Left colon (tissue), 2 donors: ENCODE measurements at regions not wholly inside any gene's neighbourhood (a gene's known extent, or its start where the extent isn't known, plus 50 kb on each side); places are given as distances from the start of the nearest gene placed in this dataset.
"Not testable (repeated sequence)": the region's sequence is repeated elsewhere in the genome, so short reads cannot be mapped to it uniquely, and the experiment has no call there.

Experiments used
- ATAC-seq: fragments of 200-7000 bp; cut with Tn5 transposase; one replicate; pipeline ENCODE4 v1.9.1; 2020; ENCODE audit warnings: mild to moderate bottlenecking, moderate library complexity
- DNase-seq, 2 donors: peaks; one replicate each; pipeline ENCODE4 v3.0.0-alpha.2; 2020
- intact Hi-C, 2 donors: fragments of 100-400 bp; cut with DNase I in 1 of 2; cut with micrococcal nuclease in 1 of 2; formaldehyde crosslinking; loops; one replicate each; pipeline versions ENCODE4 v1.11.2 to v1.14.0; 2022; cut with DNase I, micrococcal nuclease
- donor health status: DM: no; HTN: no; CAD: no.
- donor health status: DM: yes; HTN: yes; CAD: no.

DNA sequence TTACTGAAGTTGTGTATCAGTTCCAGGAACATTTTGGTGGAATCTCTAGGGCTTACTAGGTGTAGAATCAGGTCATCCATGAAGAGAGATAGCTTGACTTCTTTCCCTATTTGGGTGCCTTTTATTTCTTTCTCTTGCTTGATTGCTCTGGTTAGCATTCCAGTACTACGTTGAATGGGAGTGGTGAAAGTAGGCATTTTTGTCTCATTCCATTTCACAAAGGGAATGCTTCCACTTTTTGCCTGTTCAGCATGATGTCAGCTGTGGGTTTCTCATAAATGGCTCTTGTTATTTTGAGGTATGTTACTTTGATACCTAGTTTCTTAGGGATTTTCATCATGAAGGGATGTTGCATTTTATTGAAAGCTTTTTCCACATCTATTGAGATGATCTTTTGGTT lies 195.3 kb downstream of the MOXD1 start:
- DNase-seq (no peak), ATAC-seq (no peak)
- intact Hi-C loops: no loop called here

DNA sequence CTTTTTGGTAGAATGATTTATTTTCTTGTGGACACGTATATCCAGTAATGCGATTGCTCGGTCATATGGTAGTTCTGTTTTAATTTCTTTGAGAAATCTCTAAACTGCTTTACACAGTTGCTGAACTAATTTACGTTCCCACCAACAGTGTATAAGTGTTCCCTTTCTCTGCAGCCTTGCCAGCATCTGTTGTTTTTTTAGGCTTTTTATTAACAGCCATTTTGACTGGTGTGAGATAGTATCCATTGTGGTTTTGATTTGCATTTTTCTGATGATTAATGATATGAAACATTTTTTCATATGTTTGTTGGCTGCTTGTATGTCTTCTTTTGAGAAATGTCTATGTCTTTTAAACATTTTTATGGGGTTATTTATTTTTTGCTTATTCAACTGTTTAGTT lies 196.7 kb downstream of the MOXD1 start:
- no peak for ATAC-seq
- intact Hi-C loops: no loop called here

DNA sequence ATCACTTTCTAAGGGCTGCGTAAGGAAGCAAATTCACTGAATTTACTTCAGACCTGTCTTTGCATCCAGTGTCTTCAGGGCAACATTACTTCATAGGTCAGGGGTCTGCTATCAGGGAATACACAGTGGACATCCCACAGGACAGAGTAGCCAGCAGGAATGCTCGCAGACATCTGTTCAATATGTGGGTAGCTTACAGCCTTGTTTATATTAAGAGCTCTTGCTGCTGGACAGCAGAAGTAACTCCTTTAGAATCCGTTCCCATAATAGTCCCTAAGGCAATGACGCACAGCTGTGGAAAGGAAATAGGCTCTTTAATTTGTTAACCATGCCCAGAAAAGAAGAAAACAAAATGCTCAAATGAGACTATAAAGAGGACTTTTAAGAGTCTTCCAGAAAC lies 198.7 kb downstream of the MOXD1 start:
- DNase-seq (no peak), ATAC-seq (no peak)
- intact Hi-C loops: no loop called here

More for the DNA sequence above, 196.7 kb downstream of the MOXD1 start:
- no peak for DNase-seq

DNA sequence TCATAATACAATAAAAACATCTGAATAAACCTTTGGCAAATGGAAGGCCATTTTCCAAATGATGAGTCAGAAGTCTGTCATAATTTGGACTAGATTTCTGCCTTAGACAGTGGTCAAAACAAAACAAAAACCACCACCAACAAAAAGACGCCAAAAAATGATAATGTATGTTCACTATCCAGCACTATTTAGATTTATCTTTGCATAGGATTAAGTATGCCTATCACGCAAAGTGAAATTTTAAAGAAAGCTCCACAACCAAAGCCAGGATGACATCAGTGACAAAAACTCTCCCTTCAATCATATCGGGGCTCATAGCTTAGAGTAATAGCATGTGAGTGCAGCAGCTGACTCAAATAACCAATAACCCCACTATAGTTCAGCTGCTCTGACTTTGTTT lies 201.9 kb downstream of the MOXD1 start:
- ATAC-seq (no peak), DNase-seq (no peak)
- intact Hi-C loops: no loop called here

DNA sequence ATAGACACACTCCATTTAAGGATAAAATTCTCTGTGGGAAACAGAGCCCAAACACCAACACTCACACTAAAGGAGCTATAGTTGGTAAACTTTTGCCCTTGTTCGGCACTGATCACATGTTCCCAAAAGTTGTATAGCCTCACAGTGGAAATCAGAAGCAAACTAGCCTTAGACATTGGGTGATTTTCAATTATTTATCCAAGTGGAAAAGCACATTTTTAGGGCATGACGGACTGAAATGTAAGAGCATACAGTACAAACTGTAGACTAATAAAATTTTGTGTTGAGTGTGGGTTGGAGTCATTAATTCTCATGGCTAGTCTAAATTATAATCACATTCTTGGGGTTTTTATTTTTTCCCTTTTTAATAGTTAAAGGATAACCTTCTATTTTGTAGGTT lies 202.4 kb downstream of the MOXD1 start:
- intact Hi-C loops: no loop called here
- DNase-seq (no peak), ATAC-seq (no peak)

DNA sequence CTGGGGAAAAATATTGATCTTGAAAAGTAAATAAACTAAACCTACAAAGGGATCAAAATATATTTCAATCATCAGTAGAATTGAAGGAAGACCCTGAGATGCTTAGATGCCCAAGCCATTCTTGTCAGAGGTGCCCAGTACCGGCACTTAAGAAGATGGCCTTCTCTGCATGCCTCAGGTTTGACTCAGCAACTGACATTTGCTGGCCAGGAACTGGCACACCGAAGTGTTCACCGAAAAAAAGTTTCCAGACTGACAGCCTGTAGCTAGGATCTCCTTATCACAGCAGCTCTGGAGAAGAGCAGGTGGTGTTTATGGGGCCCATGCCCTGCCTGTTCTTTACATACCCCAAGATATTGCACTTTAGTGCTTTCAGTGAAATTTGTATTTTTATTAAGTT lies 203.2 kb downstream of the MOXD1 start:
- DNase-seq (no peak), ATAC-seq (no peak)
- intact Hi-C loops: no loop called here

DNA sequence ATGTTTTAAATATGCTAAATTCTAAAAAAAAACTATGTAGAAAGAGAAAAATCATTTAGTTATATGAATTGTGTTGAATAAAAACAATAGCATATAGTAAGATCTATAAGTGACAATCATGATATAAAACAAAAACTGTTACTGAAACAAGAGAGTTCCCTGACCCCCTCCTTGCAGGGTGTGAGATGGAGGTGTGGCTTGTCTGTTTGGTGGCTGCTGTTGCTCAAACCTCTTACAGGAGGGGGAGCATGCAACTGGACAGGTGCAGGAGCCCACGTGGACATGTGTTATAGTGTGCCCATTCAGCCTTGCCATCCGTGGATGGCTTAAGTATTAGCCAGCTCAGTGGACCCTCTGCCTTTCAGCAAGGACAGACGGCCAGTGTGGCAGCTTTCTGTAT lies 206.7 kb downstream of the MOXD1 start:
- no peak for DNase-seq
- intact Hi-C loops: no loop called here
- no peak for ATAC-seq

DNA sequence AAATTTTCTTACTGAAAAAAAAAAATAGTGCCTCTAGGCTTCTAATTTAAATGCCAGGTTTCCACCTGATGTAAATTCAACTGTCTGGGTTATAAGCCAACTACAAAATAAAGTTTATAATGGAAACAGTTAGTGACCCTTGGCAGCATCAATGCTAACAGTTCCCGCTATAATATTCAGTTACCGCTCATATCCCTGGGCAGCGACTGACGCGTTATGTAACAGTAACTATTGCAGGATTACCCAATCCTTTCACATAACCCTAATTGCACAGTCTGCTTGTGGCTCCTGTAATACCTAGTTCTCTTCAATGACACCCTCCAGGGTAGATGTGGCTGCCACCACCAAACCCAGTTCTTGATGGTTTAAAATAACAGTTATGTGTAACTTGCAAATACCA lies 208.6 kb downstream of the MOXD1 start:
- intact Hi-C loops: no loop called here
- ATAC-seq (no peak), DNase-seq (no peak)

DNA sequence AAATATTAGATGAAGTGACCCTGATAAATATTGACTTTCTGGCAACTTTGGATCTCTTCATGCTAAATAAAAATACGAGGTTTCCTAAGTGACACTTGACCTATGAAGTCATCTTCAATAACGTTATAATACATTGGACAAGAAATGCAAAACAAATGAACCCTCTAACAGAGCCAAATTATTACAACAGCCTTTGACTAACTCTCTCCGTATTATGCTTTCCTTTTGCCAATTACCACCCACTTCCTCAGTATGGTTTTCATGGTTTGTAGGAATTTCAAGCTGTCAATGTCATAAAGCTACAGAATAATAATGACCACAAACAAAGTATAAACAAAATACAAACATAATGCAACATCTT lies 210.5 kb downstream of the MOXD1 start:
- ATAC-seq (no peak), DNase-seq (no peak)
- intact Hi-C loops: no loop called here

DNA sequence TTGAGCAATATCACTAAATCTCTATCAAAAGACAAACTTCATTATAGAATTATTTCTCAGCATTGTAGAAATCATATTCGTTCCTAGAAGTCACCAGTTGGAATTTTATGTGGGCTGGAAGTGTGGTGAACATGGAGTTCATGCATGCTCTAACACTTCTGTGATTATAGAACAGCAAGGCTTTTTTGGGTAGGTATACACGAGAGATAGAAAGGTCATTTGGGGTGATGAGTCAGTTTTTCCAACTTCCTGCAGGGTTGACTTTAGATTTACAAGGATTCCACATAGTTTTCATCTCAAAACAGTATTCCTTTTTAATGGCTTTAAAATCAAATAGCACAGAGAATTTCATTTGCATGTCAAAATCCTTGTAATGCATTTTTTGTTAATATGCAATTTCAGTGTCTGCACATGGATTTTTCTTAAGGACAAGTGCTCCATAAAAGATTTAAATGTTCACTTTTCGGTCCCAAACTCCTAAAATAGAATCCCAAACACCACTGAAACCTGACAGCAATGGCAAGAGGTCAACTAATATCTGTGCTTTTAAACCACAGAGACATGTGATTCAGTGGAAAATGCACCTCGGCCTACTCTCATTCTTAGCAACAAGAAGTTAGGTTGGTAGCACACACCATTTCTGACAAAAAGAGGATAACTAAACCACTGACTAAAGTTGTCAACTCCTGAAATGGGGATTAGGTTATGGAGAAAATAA lies 211.0 kb downstream of the MOXD1 start:
- intact Hi-C loops: no loop called here
- DNase-seq (no peak), ATAC-seq (no peak)

DNA sequence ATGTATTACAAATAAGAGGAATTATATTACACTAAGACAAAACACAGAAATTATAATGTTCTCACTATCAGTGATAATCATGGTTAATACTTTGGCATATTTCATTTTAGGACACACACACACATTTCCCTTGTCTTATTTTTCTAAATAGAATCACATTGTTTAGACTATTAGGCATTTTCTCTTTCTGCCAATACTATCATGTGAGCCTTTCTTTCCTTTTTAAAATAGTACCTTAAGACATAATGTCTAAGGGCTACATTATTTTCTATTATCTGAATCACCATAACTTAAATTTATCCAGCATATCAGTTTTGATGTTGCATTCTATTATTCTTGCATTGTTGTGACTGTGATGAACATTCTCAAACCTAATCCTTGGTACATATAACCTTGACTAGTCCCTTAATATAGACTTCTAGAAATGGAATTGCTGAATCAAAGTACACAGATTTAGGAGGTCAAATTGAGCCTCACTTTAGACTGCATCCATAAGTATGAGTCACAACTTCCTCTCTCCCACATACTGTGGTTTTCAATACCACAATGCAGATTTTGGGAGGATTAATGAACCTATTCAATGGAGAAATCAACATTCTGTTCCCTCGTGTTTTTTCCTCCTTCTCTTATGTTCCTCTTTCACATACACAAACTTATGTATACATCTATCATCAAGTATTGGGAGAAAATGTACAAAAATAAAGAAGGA lies 212.6 kb downstream of the MOXD1 start:
- no peak for DNase-seq
- ATAC-seq: no peak
- intact Hi-C loops: no loop called here

DNA sequence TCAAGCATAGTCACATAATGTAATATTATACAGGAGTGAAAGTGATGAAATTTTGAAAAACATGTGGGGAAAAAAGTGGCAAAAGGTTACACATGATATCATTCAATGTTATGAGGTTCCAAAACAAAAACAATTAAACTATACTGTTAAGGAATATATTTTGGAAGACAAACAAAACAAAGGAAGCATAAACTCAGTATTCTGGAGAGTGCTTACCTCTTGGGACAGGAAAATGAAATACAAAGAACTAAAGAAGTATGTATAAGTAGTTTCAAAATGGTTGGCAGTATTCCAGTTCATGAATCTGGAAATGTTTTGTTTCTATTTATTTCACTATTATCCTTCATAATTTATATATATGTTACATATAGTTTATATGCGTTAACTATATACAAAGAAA lies 213.5 kb downstream of the MOXD1 start:
- intact Hi-C loops: no loop called here
- DNase-seq (no peak), ATAC-seq (no peak)

DNA sequence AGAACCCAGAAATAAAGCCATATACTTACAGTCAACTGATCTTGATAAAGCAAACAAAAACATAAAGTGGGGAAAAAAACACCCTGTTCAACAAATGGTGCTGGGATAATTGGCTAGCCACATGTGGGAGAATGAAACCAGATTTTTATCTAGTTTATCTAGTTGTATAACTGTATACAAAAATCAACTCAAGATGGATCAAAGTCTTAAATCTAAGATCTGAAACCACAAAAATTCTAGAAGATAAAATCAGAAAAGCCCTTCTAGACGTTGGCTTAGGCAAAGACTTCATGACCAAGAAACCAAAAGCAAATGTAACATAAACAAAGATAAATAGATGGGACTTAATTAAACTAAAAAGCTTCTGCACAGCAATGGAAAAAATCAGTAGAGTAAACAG lies 216.3 kb downstream of the MOXD1 start:
- intact Hi-C loops: not testable (repeated sequence)

DNA sequence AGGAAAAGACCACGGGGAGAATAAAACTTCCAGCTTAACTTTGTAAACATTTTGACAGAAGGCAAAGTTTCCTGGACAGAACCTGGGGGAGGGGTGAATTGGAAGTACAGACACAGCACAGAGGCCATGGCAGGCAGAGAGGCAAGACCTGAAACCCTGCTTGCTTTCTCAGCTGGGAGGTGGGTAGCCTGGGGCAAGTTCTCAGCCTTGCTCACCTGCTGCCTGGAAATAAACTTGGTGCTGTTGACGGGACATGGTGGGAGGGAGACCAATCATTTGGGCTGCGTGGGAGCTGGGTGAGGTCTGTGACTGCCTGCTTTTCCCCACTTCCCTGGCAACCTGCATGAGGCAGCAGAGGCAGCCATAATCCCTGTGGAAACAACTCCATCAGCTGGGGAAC lies 221.3 kb downstream of the MOXD1 start:
- DNase-seq: no peak
- intact Hi-C loops: no loop called here
- ATAC-seq: no peak

More for the DNA sequence above, 216.3 kb downstream of the MOXD1 start:
- ATAC-seq, DNase-seq: not testable (repeated sequence)

DNA sequence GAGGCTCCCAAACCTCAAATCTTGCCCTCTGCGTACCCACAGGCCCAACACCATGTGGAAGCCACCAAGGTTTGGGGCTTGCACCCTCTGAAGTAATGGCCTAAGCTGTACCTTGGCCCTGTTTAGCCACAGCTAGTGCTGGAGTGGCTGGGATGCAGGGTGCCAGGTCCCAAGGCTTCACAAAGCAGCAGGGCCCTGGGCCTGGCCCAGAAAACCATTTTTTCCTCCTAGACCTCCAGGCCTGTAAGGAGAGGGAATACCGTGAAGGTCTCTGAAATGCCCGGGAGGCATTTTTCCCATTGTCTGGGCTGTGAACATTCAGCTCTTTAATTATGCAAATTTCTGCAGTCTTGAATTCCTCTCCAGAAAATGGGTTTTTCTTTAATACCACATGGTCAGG lies 223.7 kb upstream of the CCN2 start:
- DNase-seq: no peak
- no peak for ATAC-seq
- intact Hi-C loops: no loop called here

DNA sequence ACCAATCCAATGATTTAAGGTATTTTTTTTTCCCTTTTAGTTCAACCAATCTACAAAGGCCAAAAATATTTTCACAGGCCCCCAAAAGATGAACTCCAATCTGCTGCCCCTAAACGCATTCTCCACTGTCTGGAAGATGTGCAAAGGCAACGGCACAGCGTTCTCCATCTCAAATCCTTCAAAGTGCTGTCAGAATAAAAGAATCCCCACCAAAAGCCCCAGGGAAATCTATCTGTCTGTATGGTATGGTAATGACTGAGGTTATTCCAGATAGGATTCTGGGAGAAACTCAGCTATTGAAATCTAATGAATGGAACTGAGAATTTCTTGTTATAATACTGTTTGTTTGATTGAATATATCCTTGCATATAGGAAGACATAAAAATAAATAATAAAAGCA lies 217.8 kb upstream of the CCN2 start:
- ATAC-seq (no peak), DNase-seq (no peak)
- intact Hi-C loops: no loop called here

DNA sequence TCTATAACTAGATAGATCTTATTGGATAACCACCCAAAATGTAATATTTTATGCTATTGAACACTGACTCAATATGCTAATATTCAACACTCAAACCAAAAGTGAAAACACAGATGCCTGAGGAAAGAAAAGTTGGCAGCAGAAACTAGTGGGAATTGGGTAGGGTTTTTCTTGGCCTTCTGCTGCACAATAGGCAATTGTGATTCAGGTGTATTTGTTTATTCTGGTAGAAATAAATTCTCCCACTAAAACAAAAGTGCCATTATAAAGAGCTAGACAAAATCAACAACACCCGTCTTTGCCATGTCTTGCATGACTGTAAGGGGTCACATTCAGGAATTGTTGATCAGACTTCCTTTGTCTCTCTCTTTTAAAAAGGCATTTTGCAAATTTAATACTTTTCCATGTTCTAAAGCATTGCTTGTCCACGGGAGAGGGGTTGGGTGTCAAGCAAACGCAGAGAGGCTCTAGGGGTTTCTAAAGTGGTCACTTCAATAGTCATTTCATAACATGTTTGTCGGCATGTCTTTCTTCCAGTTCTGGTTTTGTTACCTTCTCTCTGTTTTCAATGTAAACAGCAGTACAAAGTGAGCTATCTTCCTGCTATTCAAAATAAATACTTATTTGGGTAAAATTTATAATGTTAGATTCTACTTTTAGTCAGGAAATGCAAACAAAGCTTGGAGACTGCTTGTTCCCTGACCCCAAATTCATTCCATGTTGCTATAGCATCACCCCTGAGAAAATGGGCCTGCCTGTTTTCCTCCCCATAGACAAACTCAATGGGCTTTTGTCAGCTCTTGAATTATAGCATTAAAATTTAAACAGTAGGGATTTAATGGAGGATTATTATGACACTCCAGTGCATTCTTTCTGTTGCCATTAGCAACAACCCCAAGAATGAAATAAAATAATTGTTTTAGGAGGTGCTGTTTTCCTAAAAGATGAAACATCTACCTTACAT lies 217.0 kb upstream of the CCN2 start:
- DNase-seq (no peak), ATAC-seq (no peak)
- intact Hi-C loops: no loop called here

DNA sequence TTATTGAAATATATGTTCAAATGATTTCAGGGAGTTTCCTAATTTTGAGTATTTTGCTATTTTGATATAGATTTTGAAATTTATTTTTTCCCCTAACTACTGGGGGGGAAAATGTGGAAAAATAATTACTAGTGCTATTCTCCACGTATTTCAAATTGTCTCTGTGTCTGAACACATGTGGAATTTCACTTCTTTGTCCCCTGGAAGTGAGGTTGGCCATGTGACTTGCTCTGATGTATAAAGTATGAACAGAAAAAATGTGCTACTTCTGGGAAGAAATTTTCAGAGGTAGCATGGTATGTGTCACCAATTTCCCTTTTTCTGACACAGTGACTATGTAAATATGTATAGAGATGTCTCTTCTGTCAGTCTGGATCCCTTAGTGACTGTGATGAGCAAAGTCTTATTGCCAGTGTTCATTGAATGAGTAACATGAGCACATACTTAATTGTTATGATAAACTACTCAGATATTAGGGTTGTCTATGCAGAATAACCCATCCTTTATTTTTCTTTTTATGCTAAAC lies 215.4 kb upstream of the CCN2 start:
- DNase-seq (no peak), ATAC-seq (no peak)
- intact Hi-C loops: no loop called here

DNA sequence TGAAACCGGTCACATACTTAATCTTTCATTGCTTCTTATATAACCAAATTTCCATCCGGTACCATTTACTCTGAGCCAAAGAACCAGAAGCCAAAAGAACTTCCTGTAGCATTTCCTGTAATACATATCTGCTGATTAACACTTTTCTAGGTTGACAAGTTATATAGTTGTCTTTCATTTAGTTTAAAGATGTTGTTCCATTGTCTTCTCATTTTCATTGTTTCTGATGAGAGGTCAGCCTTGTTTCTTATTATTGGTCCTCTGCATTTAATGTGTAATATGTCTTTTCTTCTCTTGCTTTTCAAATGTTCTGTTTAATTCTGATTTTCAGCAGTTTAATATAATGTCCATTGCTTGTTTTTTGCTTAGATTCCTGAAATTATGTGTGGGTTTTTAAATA lies 214.5 kb upstream of the CCN2 start:
- intact Hi-C loops: no loop called here
- ATAC-seq: no peak
- DNase-seq: no peak

DNA sequence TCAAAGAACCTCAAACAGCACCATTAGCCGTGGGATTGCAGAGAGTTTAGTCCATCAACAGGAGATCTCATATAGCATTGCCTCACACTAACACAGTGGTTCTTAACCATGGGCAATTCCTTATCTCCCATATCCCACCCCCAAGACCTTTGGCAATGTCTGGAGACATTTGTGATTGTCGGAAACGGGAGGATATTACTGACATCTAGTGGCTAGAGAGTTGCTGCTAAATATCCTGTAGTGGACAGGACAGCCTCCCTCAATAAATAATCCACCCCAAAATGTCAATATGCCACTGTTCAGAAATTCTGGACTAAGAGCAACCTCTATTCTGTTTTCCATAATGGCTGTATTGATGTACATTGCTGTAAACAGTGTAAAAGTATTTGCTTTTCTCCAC lies 210.1 kb upstream of the CCN2 start:
- peak; percentile 64 for ATAC-seq
- no peak for DNase-seq
- intact Hi-C loops: loop anchor here in 1 of 2 donors (5.0 kb wide), 1 partner anchor 244 kb away; no protein-coding TSS in a partner anchor
